Uterus (tissue), 3 donors: ENCODE measurements at regions not wholly inside any gene's neighbourhood (a gene's known extent, or its start where the extent isn't known, plus 50 kb on each side); places are given as distances from the start of the nearest gene placed in this dataset.

Experiments
- DNase-seq, 2 donors: peaks; one replicate each; pipeline ENCODE4 v3.0.0-alpha.2; 2019 to 2020
- H3K27ac ChIP-seq, 2 donors: fragments of 200-600 bp; sonication (generic); 1 replicate in 1 of 2; 2 replicates in 1 of 2; pipeline ENCODE4 v1.5.1; 2016 to 2018
- H3K27me3 ChIP-seq, 2 donors: fragments of 200-600 bp; sonication (generic); one replicate each; pipeline ENCODE4 v1.5.1; 2018 to 2019; ENCODE audit warnings: control low read depth in 1 of 2
- H3K36me3 ChIP-seq, 2 donors: fragments of 200-600 bp; sonication (generic); one replicate each; pipeline ENCODE4 v1.5.1; 2019; ENCODE audit warnings: control low read depth in 1 of 2
- H3K4me1 ChIP-seq, 2 donors: fragments of 200-600 bp; sonication (generic); one replicate each; pipeline ENCODE4 v1.5.1; 2018 to 2019; ENCODE audit warnings: control low read depth in 1 of 2
- H3K4me3 ChIP-seq, 2 donors: fragments of 200-600 bp; sonication (generic); 1 replicate in 1 of 2; 2 replicates in 1 of 2; pipeline ENCODE4 v1.5.1; 2018 to 2019; ENCODE audit warnings: mild to moderate bottlenecking in 1 of 2
- H3K9me3 ChIP-seq, 2 donors: fragments of 200-600 bp; sonication (generic); one replicate each; pipeline ENCODE4 v1.5.1; 2019; ENCODE audit warnings: control low read depth in 1 of 2
- POLR2A ChIP-seq, 2 donors: fragments of 450-650 bp; IDR thresholded peaks; one replicate each; pipeline ENCODE4 v1.6.1; 2016; ENCODE audit warnings: antibody characterized with exemption in 2 of 2, mild to moderate bottlenecking in 1 of 2, moderate library complexity in 1 of 2
- intact Hi-C: fragments of 100-400 bp; cut with DNase I; formaldehyde crosslinking; loops from one replicate; pipeline ENCODE4 v1.15.1; 2023; ENCODE audit warnings: low total_unique reads
- TF ChIP-seq, protein P1 (sequence below), 4 experiments: fragments of 200-600 bp in 2 of 4; fragments of 450-650 bp in 2 of 4; sonication (generic) in 2 of 4; IDR thresholded peaks; one replicate each; pipeline ENCODE4 v1.5.1; 2016 to 2019; ENCODE audit warnings: antibody characterized with exemption in 4 of 4, mild to moderate bottlenecking in 2 of 4, moderate library complexity in 1 of 4
- donor health status: DM: yes; HTN: yes; CAD: no.

DNA sequence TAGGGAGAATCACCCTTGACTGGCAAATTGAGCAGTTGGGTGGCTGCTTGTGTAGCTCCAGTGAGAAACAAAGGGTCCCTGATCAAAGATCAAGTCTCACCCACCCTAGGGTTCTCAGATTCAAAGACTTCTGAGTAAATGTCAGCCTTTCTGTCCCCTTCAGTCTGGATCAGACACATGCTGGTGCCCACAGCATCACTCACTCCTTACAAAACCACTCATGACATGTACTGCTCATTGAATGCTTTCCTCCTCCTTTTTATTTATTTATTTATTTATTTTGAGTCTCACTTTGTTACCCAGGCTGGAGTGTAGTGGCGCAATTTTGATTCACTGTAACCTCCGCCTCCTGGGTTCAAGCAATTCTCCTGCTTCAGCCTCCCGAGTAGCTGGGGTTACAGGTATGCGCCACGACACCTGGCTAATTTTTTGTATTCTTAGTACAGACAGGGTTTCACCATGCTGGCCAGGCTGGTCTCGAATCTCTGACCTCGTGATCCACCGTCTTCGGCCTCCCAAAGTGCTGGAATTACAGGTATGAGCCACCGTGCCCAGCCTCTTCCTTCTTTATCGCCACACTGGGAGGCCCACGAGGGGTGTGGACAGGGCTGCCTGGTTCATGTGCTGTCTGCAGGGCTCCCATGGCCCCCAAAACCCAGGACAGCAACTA is 462.0 kb upstream of the MAF start:
- intact Hi-C loops: no loop called here
- H3K27ac ChIP-seq: peak overlapping the region in 1 of 2 donors; percentile 70
- H3K27me3 ChIP-seq: no peaks in the 10 kb centered on the region
- TF ChIP-seq, protein P1, sequence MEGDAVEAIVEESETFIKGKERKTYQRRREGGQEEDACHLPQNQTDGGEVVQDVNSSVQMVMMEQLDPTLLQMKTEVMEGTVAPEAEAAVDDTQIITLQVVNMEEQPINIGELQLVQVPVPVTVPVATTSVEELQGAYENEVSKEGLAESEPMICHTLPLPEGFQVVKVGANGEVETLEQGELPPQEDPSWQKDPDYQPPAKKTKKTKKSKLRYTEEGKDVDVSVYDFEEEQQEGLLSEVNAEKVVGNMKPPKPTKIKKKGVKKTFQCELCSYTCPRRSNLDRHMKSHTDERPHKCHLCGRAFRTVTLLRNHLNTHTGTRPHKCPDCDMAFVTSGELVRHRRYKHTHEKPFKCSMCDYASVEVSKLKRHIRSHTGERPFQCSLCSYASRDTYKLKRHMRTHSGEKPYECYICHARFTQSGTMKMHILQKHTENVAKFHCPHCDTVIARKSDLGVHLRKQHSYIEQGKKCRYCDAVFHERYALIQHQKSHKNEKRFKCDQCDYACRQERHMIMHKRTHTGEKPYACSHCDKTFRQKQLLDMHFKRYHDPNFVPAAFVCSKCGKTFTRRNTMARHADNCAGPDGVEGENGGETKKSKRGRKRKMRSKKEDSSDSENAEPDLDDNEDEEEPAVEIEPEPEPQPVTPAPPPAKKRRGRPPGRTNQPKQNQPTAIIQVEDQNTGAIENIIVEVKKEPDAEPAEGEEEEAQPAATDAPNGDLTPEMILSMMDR (IDR thresholded peaks at IDR 0.05): no peak
- no peak for TF ChIP-seq POLR2A (IDR thresholded peaks at IDR 0.05)
- no peak for DNase-seq
- H3K36me3 ChIP-seq: no peaks in the 10 kb centered on the region
- H3K4me1 ChIP-seq: no peaks in the 10 kb centered on the region
- no peak overlapping the region for H3K4me3 ChIP-seq
- H3K9me3 ChIP-seq: no peaks in the 10 kb centered on the region

DNA sequence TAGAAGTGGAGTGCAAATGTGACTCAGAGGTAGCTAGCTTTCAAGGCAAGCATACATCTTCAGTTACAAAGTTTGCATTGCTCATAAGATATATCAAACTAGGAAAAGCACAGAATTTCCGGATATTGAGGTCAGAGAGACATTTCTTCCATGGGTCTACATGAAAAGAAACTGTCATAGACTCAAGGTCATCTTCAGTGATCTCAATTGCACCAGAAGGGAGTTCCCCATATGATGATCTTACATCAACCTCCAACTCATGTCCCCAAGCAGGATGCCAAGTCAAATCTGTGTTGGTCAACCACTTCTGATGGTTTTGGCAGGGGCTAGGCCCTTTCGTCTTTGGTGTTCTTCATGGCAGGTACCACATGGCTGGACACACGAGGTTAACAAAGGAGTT is 459.9 kb upstream of the MAF start:
- H3K36me3 ChIP-seq: no peaks in the 10 kb centered on the region
- TF ChIP-seq POLR2A (IDR thresholded peaks at IDR 0.05): no peak
- TF ChIP-seq, protein P1 (IDR thresholded peaks at IDR 0.05): no peak
- no peak overlapping the region for H3K27ac ChIP-seq
- no peaks in the 10 kb centered on the region for H3K9me3 ChIP-seq
- DNase-seq: no peak
- H3K4me3 ChIP-seq: no peak overlapping the region
- intact Hi-C loops: no loop called here
- H3K27me3 ChIP-seq: no peaks in the 10 kb centered on the region
- no peaks in the 10 kb centered on the region for H3K4me1 ChIP-seq

DNA sequence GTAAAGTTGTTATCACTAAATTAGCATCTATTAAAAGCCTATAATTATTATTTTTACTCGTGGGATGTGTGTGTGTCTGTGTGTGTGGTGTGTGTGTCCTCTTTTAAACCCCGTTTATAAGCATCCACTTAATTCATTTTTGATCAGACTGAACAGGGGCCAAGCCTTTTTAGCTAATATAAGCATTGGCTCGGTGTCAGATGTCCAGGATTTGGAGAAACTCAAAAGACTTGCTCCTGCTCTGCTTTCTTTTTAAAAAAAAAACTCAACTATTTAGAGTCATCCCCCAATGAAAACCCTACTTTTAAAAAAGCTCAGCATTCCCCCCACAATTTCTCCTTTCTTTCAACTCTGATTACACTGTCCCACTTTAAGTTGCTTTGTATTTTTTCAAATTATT is 459.3 kb upstream of the MAF start:
- Histone ChIP-seq H3K4me3 (no peak overlapping the region), H3K27me3 (no peaks in the 10 kb centered on the region), H3K36me3 (no peaks in the 10 kb centered on the region), H3K9me3 (no peaks in the 10 kb centered on the region), H3K27ac (peak overlapping the region in 1 of 2 donors; percentile 75), H3K4me1 (no peaks in the 10 kb centered on the region)
- intact Hi-C loops: no loop called here
- DNase-seq: no peak
- no peak for TF ChIP-seq POLR2A (IDR thresholded peaks at IDR 0.05)
- TF ChIP-seq, protein P1 (IDR thresholded peaks at IDR 0.05): no peak

DNA sequence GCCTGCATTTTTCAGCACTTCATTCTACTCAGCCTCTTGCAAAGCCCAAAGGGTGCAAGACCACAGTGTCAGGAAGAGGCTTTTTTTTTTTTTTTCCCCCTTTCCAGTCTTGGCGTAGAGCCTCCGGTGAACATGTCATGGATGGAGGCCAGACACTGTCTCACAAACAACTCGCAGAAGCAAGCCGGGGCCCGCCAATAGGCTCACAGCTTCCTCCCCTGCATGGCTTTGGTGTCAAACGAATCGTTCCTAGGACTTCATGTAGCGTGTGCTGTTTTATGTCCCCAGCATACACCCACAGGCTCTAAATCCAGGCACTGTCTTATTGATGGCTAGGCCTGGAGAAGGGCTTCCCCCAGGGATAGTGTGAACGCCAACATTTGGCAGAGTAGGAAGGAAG is 457.7 kb upstream of the MAF start:
- DNase-seq: peak; percentile 78 to 86
- Histone ChIP-seq H3K4me1 (no peaks in the 10 kb centered on the region), H3K36me3 (no peaks in the 10 kb centered on the region), H3K27ac (peak overlapping the region; percentile 68 to 75), H3K27me3 (no peaks in the 10 kb centered on the region), H3K4me3 (no peak overlapping the region), H3K9me3 (no peaks in the 10 kb centered on the region)
- TF ChIP-seq POLR2A (IDR thresholded peaks at IDR 0.05): no peak
- TF ChIP-seq, protein P1 (IDR thresholded peaks at IDR 0.05): no peak
- intact Hi-C loops: no loop called here

DNA sequence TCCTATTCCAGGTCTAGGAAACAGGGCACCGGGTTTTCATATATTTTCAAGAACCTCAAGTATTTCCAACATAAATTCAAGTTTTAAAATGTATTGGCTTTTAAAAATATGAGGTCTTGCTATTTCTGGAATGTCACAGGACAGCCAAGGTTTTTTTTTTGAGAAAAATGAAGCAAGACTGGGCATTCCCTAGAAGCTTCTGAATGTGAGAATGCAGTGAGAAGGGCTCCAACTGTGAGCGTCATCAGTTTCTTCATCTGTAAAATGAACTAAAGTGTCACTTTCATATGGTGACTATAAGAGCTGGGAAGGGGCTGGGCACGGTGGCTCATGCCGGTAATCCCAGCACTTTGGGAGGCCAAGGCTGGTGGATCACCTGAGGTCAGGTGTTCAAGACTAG is 455.8 kb upstream of the MAF start:
- no peak for TF ChIP-seq POLR2A (IDR thresholded peaks at IDR 0.05)
- TF ChIP-seq, protein P1 (IDR thresholded peaks at IDR 0.05): no peak
- peak overlapping the region in 1 of 2 donors; percentile 75 for H3K27ac ChIP-seq

More for the DNA sequence above, 455.8 kb upstream of the MAF start:
- no peaks in the 10 kb centered on the region for H3K27me3 ChIP-seq
- intact Hi-C loops: no loop called here
- no peaks in the 10 kb centered on the region for H3K9me3 ChIP-seq
- no peaks in the 10 kb centered on the region for H3K4me1 ChIP-seq
- H3K36me3 ChIP-seq: no peaks in the 10 kb centered on the region
- H3K4me3 ChIP-seq: no peak overlapping the region
- DNase-seq: no peak
